CD4-positive, CD25-positive, alpha-beta regulatory T cell (primary cell): ENCODE measurements at regions not wholly inside any gene's neighbourhood (a gene's known extent, or its start where the extent isn't known, plus 50 kb on each side); places are given as distances from the start of the nearest gene placed in this dataset.
A peak's percentile ranks its signal among the peaks of the same experiment; 100 is the strongest.

Source experiments
- ATAC-seq, 2 donors: fragments of 150-1000 bp; cut with Tn5 transposase; one replicate each; pipeline ENCODE4 v1.10.0; 2021; ENCODE audit warnings: low read depth in 2 of 2, moderate number of reproducible peaks in 2 of 2, moderate library complexity in 1 of 2
- DNase-seq, 3 donors: peaks; one replicate each; pipeline versions ENCODE4 v3.0.0 to v3.0.0-alpha.2; 2012 to 2022; ENCODE audit warnings: mixed read lengths in 1 of 3
- H3K27ac ChIP-seq: one replicate; pipeline ENCODE4 v1.7.0; 2013; ENCODE audit warnings: mild to moderate bottlenecking, low read length; ENCODE audit not compliant: insufficient read depth, poor library complexity, severe bottlenecking
- H3K27me3 ChIP-seq: one replicate; pipeline ENCODE4 v1.7.0; 2013; ENCODE audit warnings: low read length; ENCODE audit not compliant: control insufficient read depth, insufficient read depth
- H3K36me3 ChIP-seq: one replicate; pipeline ENCODE4 v1.7.0; 2013; ENCODE audit warnings: mild to moderate bottlenecking, low read length, moderate library complexity; ENCODE audit not compliant: control insufficient read depth, insufficient read depth
- H3K4me1 ChIP-seq: 2 replicates; pipeline ENCODE4 v1.7.0; 2013; ENCODE audit warnings: mild to moderate bottlenecking, low read length; ENCODE audit not compliant: insufficient read depth, control insufficient read depth, poor library complexity, severe bottlenecking
- H3K4me3 ChIP-seq: one replicate; pipeline ENCODE4 v1.7.0; 2013; ENCODE audit warnings: low read depth, mild to moderate bottlenecking, low read length, moderate library complexity
- H3K9me3 ChIP-seq, 2 experiments: 1 replicate in 1 of 2; 2 replicates in 1 of 2; pipeline ENCODE4 v1.7.0; 2013; ENCODE audit warnings: low read length in 2 of 2, mild to moderate bottlenecking in 1 of 2, moderate library complexity in 1 of 2; ENCODE audit not compliant: control insufficient read depth in 2 of 2
- H3K27ac Mint-ChIP-seq, 3 donors: one replicate each; pipeline ENCODE4 v1.8.0; 2020 to 2022; ENCODE audit warnings: mild to moderate bottlenecking in 3 of 3, mixed read lengths in 3 of 3, moderate library complexity in 2 of 3
- H3K27me3 Mint-ChIP-seq: one replicate; pipeline ENCODE4 v1.8.0; 2022; ENCODE audit warnings: mild to moderate bottlenecking, mixed read lengths
- H3K36me3 Mint-ChIP-seq: one replicate; pipeline ENCODE4 v1.8.0; 2020; ENCODE audit warnings: mixed read lengths
- H3K4me1 Mint-ChIP-seq, 4 donors: one replicate each; pipeline ENCODE4 v1.8.0; 2020 to 2022; ENCODE audit warnings: mixed read lengths in 4 of 4, mild to moderate bottlenecking in 1 of 4
- H3K4me3 Mint-ChIP-seq, 4 donors: one replicate each; pipeline ENCODE4 v1.8.0; 2020 to 2022; ENCODE audit warnings: mild to moderate bottlenecking in 4 of 4, mixed read lengths in 4 of 4, moderate library complexity in 3 of 4
- H3K9me3 Mint-ChIP-seq, 7 donors: one replicate each; pipeline ENCODE4 v1.8.0; 2020 to 2022; ENCODE audit warnings: mixed read lengths in 7 of 7, mild to moderate bottlenecking in 3 of 7, moderate library complexity in 2 of 7

DNA sequence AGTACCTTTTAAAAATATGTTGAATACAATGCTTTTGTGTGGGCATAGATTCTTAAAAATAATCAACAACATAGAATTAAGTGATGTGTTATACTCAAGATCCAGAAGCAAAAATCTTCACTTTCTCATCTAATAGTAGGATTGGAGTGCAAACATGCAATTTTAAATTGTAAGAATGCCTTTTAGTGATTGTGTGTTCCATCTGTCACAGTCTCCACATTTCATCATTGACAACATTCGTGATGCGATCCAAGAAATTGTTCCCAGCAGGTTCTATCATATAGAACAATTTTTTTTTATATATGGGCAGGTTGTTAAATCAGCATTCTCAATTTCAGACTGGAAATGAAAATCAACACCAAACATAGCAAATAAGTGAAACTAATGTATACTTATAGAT, 1671.8 kb upstream of the SLC39A10 start:
- no peaks in the 10 kb centered on the region for H3K4me1 ChIP-seq
- DNase-seq (no peak), ATAC-seq (no peak)

DNA sequence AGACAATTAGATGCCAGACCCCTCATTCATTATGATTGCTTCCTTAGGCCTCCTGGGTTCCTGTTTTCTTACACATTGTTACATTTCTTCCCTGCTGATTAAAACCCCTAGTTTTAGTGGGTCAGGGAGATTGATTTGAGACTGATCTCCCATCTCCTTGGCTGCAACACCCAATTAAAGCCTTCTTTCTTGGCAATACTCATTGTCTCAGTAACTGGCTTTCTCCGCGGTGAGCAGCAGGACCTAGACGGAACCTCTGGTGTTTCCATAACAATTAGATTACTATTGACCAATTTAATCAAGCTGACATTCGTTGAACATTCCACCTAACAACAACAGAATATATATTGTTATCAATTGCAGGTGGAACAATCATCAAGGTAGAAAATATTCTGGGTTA, 1676.4 kb upstream of the SLC39A10 start:
- Mint-ChIP-seq H3K4me1 (no peaks in the 10 kb centered on the region), H3K36me3 (no peaks in the 10 kb centered on the region), H3K4me3 (no peak overlapping the region), H3K9me3 (peaks cover 0 to 15% (median 0%) of the 10 kb centered on the region in 7 donors), H3K27me3 (no peaks in the 10 kb centered on the region), H3K27ac (no peak overlapping the region)
- Histone ChIP-seq H3K9me3 (no peaks in the 10 kb centered on the region), H3K27me3 (no peaks in the 10 kb centered on the region), H3K4me3 (no peak overlapping the region), H3K27ac (no peak overlapping the region), H3K36me3 (no peaks in the 10 kb centered on the region), H3K4me1 (no peaks in the 10 kb centered on the region)
- DNase-seq (no peak), ATAC-seq (no peak)

More for the DNA sequence above, 1671.8 kb upstream of the SLC39A10 start:
- H3K36me3 Mint-ChIP-seq, result no peaks in the 10 kb centered on the region
- no peaks in the 10 kb centered on the region for H3K4me1 Mint-ChIP-seq
- Histone ChIP-seq H3K9me3 (no peaks in the 10 kb centered on the region), H3K27me3 (no peaks in the 10 kb centered on the region), H3K27ac (no peak overlapping the region), H3K36me3 (no peaks in the 10 kb centered on the region), H3K4me3 (no peak overlapping the region)
- no peaks in the 10 kb centered on the region for H3K27me3 Mint-ChIP-seq
- H3K9me3 Mint-ChIP-seq, result peaks cover 0 to 2% (median 0%) of the 10 kb centered on the region in 7 donors
- H3K4me3 Mint-ChIP-seq, result no peak overlapping the region
- no peak overlapping the region for H3K27ac Mint-ChIP-seq

DNA sequence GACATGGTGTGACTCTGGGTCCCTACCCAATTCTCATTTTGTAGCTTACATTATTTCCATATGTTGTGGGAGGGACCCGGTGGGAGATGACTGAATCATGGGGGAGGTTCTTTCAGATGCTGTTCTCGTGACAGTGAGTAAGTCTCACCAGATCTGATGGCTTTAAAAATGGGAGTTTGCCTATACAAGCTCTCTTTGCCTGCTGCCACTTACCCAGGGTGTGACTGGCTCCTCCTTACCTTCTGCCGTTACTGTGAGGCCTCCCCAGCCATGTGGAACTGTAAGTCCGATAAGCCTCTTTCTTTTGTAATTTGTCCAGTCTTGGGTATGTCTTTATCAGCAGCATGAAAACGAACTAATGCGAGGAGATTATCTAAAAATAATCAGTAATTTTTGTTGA, 1683.2 kb upstream of the SLC39A10 start:
- Histone ChIP-seq H3K27me3 (no peaks in the 10 kb centered on the region), H3K27ac (no peak overlapping the region), H3K4me3 (no peak overlapping the region), H3K9me3 (no peaks in the 10 kb centered on the region), H3K4me1 (no peaks in the 10 kb centered on the region), H3K36me3 (no peaks in the 10 kb centered on the region)
- no peak for ATAC-seq
- peaks cover 0 to 15% (median 3%) of the 10 kb centered on the region in 7 donors for H3K9me3 Mint-ChIP-seq
- no peaks in the 10 kb centered on the region for H3K4me1 Mint-ChIP-seq
- no peak overlapping the region for H3K27ac Mint-ChIP-seq
- no peak overlapping the region for H3K4me3 Mint-ChIP-seq
- DNase-seq, result no peak
- H3K36me3 Mint-ChIP-seq, result no peaks in the 10 kb centered on the region
- H3K27me3 Mint-ChIP-seq, result no peaks in the 10 kb centered on the region

DNA sequence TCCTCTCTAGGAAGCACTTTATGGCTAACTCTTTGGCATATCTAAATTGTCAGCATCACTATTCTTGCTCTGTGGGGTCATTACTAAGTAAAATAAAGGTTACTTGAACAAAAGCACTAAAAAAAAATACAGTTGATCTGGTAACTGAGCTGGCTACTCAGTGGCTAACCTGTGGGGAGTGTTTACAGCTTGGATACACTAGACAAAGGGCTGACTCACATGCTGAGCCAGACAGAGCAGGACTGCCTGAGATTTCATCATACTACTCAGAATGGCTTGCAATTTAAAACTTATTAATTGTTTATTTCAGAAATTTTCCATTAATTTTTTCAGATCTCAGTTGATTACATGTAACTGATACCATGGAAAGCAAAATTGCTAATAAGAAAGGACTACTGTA, 1690.4 kb upstream of the SLC39A10 start:
- no peaks in the 10 kb centered on the region for H3K36me3 ChIP-seq
- no peaks in the 10 kb centered on the region for H3K4me1 Mint-ChIP-seq
- DNase-seq (no peak), ATAC-seq (no peak)
- no peaks in the 10 kb centered on the region for H3K27me3 Mint-ChIP-seq
- H3K27me3 ChIP-seq, result no peaks in the 10 kb centered on the region
- H3K9me3 ChIP-seq, result no peaks in the 10 kb centered on the region
- no peaks in the 10 kb centered on the region for H3K36me3 Mint-ChIP-seq
- no peak overlapping the region for H3K4me3 Mint-ChIP-seq
- H3K27ac ChIP-seq, result no peak overlapping the region
- peaks cover 0 to 7% (median 0%) of the 10 kb centered on the region in 7 donors for H3K9me3 Mint-ChIP-seq
- no peak overlapping the region for H3K27ac Mint-ChIP-seq
- no peaks in the 10 kb centered on the region for H3K4me1 ChIP-seq
- no peak overlapping the region for H3K4me3 ChIP-seq

DNA sequence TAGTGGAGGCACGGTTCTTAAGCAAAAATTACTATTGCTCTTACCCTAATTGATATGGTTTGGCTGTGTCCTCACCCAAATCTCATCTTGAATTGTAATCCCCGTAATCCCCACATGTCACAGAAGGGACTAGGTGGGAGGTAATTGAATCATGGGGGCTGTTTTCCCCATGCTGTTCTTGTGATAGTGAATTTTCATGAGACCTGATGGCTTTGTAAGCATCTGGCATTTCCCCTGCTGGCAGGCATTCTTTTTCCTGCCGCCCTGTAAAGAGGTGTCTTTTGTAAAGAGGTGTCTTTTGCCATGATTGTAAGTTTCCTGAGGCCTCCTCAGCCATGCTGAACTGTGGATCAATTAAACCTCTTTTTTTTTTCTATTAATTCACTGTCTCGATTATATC, 1691.8 kb upstream of the SLC39A10 start:
- Mint-ChIP-seq H3K27me3 (no peaks in the 10 kb centered on the region), H3K9me3 (peaks cover 0 to 7% (median 0%) of the 10 kb centered on the region in 7 donors), H3K27ac (no peak overlapping the region), H3K4me1 (no peaks in the 10 kb centered on the region), H3K4me3 (no peak overlapping the region), H3K36me3 (no peaks in the 10 kb centered on the region)
- H3K9me3 ChIP-seq, result no peaks in the 10 kb centered on the region
- ATAC-seq (no peak), DNase-seq (no peak)
- H3K4me3 ChIP-seq, result no peak overlapping the region
- H3K27me3 ChIP-seq, result no peaks in the 10 kb centered on the region
- no peak overlapping the region for H3K27ac ChIP-seq
- H3K4me1 ChIP-seq, result no peaks in the 10 kb centered on the region
- no peaks in the 10 kb centered on the region for H3K36me3 ChIP-seq

- Mint-ChIP-seq H3K9me3 (peaks cover 0 to 5% (median 0%) of the 10 kb centered on the region in 7 donors), H3K36me3 (no peaks in the 10 kb centered on the region), H3K27me3 (no peaks in the 10 kb centered on the region), H3K4me1 (no peaks in the 10 kb centered on the region), H3K4me3 (no peak overlapping the region), H3K27ac (no peak overlapping the region)
- Histone ChIP-seq H3K27me3 (no peaks in the 10 kb centered on the region), H3K27ac (no peak overlapping the region), H3K36me3 (no peaks in the 10 kb centered on the region), H3K9me3 (no peaks in the 10 kb centered on the region), H3K4me1 (no peaks in the 10 kb centered on the region), H3K4me3 (no peak overlapping the region)
- peak in 1 of 3 donors; percentile 1 for DNase-seq
- ATAC-seq, result no peak
Measured at GRCh38 chr2:193963472-193964119, 1693.4 kb upstream of the SLC39A10 start.

- Histone ChIP-seq H3K4me3 (no peak overlapping the region), H3K36me3 (no peaks in the 10 kb centered on the region), H3K4me1 (no peaks in the 10 kb centered on the region), H3K27me3 (no peaks in the 10 kb centered on the region), H3K27ac (no peak overlapping the region), H3K9me3 (no peaks in the 10 kb centered on the region)
- Mint-ChIP-seq H3K36me3 (no peaks in the 10 kb centered on the region), H3K4me1 (no peaks in the 10 kb centered on the region), H3K27me3 (no peaks in the 10 kb centered on the region), H3K27ac (no peak overlapping the region), H3K4me3 (no peak overlapping the region), H3K9me3 (no peaks in the 10 kb centered on the region)
- ATAC-seq (no peak), DNase-seq (no peak)
Measured at GRCh38 chr2:193946806-193947205, 1710.2 kb upstream of the SLC39A10 start.

- Mint-ChIP-seq H3K27ac (no peak overlapping the region), H3K4me3 (no peak overlapping the region)
- H3K27ac ChIP-seq, result no peak overlapping the region
Measured at GRCh38 chr2:193943406-193943960, 1713.5 kb upstream of the SLC39A10 start.

More at GRCh38 chr2:193943406-193943960, 1713.5 kb upstream of the SLC39A10 start:
- Histone ChIP-seq H3K36me3 (no peaks in the 10 kb centered on the region), H3K9me3 (no peaks in the 10 kb centered on the region), H3K4me3 (no peak overlapping the region), H3K4me1 (no peaks in the 10 kb centered on the region), H3K27me3 (no peaks in the 10 kb centered on the region)
- ATAC-seq (no peak), DNase-seq (no peak)
- no peaks in the 10 kb centered on the region for H3K36me3 Mint-ChIP-seq
- peaks cover 0 to 4% (median 0%) of the 10 kb centered on the region in 7 donors for H3K9me3 Mint-ChIP-seq
- H3K27me3 Mint-ChIP-seq, result no peaks in the 10 kb centered on the region
- no peaks in the 10 kb centered on the region for H3K4me1 Mint-ChIP-seq
